Adipocyte (in vitro differentiated cells): ENCODE measurements at regions not wholly inside any gene's neighbourhood (a gene's known extent, or its start where the extent isn't known, plus 50 kb on each side); places are given as distances from the start of the nearest gene placed in this dataset.
A peak's percentile ranks its signal among the peaks of the same experiment; 100 is the strongest.

ENCODE experiments used
- DNase-seq: peaks from one replicate; pipeline ENCODE4 v3.0.0-alpha.2; 2015; ENCODE audit warnings: low read depth
- H3K27me3 ChIP-seq: replicated peaks from 2 replicates; pipeline ENCODE4 v1.7.0; 2013; ENCODE audit warnings: mild to moderate bottlenecking, low read length, moderate library complexity; ENCODE audit not compliant: control insufficient read depth, insufficient read depth
- H3K36me3 ChIP-seq: 2 replicates; pipeline ENCODE4 v1.7.0; 2013; ENCODE audit warnings: low read length, mild to moderate bottlenecking, moderate library complexity; ENCODE audit not compliant: control insufficient read depth, insufficient read depth, severe bottlenecking
- H3K4me1 ChIP-seq: 2 replicates; pipeline ENCODE4 v1.7.0; 2013; ENCODE audit warnings: mild to moderate bottlenecking, low read length, moderate library complexity; ENCODE audit not compliant: control insufficient read depth, insufficient read depth
- H3K4me3 ChIP-seq: 2 replicates; pipeline ENCODE4 v1.7.0; 2013; ENCODE audit warnings: mild to moderate bottlenecking, low read length, moderate library complexity
- H3K9ac ChIP-seq: 2 replicates; pipeline ENCODE4 v1.7.0; 2013; ENCODE audit warnings: mild to moderate bottlenecking, low read length, moderate library complexity
- H3K9me3 ChIP-seq: 2 replicates; pipeline ENCODE4 v1.7.0; 2013; ENCODE audit warnings: mild to moderate bottlenecking, low read length, moderate library complexity; ENCODE audit not compliant: control insufficient read depth

- Histone ChIP-seq H3K36me3 (no peaks in the 10 kb centered on the region), H3K4me1 (no peaks in the 10 kb centered on the region), H3K9me3 (no peaks in the 10 kb centered on the region), H3K9ac (no peak overlapping the region), H3K4me3 (no peak overlapping the region), H3K27me3 (no peaks in the 10 kb centered on the region)
- DNase-seq = no peak
Observed at GRCh38 chr4:179392787-179393186, 1950.5 kb upstream of the AGA start.

GRCh38 chr4:179398414-179398813 lies 1956.2 kb upstream of the AGA start:
- Histone ChIP-seq H3K27me3 (no peaks in the 10 kb centered on the region), H3K9me3 (no peaks in the 10 kb centered on the region), H3K4me3 (no peak overlapping the region), H3K9ac (no peak overlapping the region), H3K36me3 (no peaks in the 10 kb centered on the region), H3K4me1 (no peaks in the 10 kb centered on the region)
- no peak for DNase-seq

GRCh38 chr4:179399054-179399782 lies 1957.0 kb upstream of the AGA start:
- no peaks in the 10 kb centered on the region for H3K27me3 ChIP-seq
- no peaks in the 10 kb centered on the region for H3K4me1 ChIP-seq
- H3K9me3 ChIP-seq = no peaks in the 10 kb centered on the region
- H3K9ac ChIP-seq = no peak overlapping the region
- H3K36me3 ChIP-seq = no peaks in the 10 kb centered on the region
- DNase-seq = no peak
- H3K4me3 ChIP-seq = no peak overlapping the region

- no peak overlapping the region for H3K9ac ChIP-seq
- no peaks in the 10 kb centered on the region for H3K27me3 ChIP-seq
- H3K4me3 ChIP-seq = no peak overlapping the region
- H3K4me1 ChIP-seq = no peaks in the 10 kb centered on the region
- H3K9me3 ChIP-seq = peaks cover 3% of the 10 kb centered on the region
- peak; percentile 6 for DNase-seq
- no peaks in the 10 kb centered on the region for H3K36me3 ChIP-seq
Observed at GRCh38 chr4:179415037-179415846, 1973.0 kb upstream of the AGA start.

DNA sequence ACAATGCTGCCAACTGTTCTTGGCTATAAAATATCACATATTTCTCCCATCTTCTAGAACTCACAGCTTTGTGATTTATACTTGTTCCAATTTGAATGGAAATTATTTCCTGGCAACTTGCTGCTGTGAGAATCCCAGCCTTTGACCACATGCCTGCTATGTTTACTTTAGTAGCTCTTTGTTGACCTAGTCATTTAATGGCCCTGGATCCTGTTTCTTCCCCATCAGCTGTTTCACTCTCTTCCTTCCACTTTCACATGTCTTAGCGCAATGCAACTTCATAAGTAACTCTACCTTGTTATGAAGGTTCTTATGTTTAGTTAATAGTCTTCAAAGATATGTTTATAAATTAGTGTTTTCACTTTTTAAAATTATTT lies 1973.6 kb upstream of the AGA start:
- Histone ChIP-seq H3K9ac (no peak overlapping the region), H3K27me3 (no peaks in the 10 kb centered on the region), H3K4me3 (no peak overlapping the region), H3K36me3 (no peaks in the 10 kb centered on the region), H3K4me1 (no peaks in the 10 kb centered on the region), H3K9me3 (peaks cover 3% of the 10 kb centered on the region)
- DNase-seq = no peak

DNA sequence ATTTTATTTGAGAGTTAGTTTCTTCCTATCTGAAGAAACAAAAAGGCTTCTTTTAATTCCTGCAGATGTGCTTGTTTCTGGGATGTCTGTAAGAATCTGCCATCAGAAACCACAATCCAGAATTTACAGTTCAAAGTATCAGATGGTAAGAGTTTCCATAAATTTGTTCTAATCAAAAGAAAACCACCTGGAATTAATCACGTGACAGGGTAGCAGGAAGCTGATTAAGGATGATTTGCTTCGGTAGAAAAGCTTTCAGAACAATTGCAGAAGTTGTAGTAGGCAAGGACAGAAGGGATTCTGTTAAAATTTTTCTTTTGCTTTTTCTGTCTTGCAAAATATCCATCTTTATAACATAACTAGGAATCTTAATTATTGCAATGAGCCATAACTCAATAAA lies 1975.1 kb upstream of the AGA start:
- DNase-seq = no peak

GRCh38 chr4:179437962-179438361 lies 1995.7 kb upstream of the AGA start:
- H3K36me3 ChIP-seq = no peaks in the 10 kb centered on the region
- H3K9ac ChIP-seq = no peak overlapping the region
- no peaks in the 10 kb centered on the region for H3K4me1 ChIP-seq
- no peak overlapping the region for H3K4me3 ChIP-seq
- no peaks in the 10 kb centered on the region for H3K9me3 ChIP-seq
- no peak for DNase-seq
- H3K27me3 ChIP-seq = no peaks in the 10 kb centered on the region

More for the DNA sequence above, 1975.1 kb upstream of the AGA start:
- no peak overlapping the region for H3K9ac ChIP-seq
- no peaks in the 10 kb centered on the region for H3K36me3 ChIP-seq
- H3K9me3 ChIP-seq = peaks cover 3% of the 10 kb centered on the region
- no peak overlapping the region for H3K4me3 ChIP-seq
- no peaks in the 10 kb centered on the region for H3K4me1 ChIP-seq
- no peaks in the 10 kb centered on the region for H3K27me3 ChIP-seq

GRCh38 chr4:179441596-179441995 lies 1999.4 kb upstream of the AGA start:
- Histone ChIP-seq H3K36me3 (no peaks in the 10 kb centered on the region), H3K9ac (no peak overlapping the region), H3K27me3 (no peaks in the 10 kb centered on the region), H3K4me1 (no peaks in the 10 kb centered on the region), H3K4me3 (no peak overlapping the region), H3K9me3 (no peaks in the 10 kb centered on the region)
- DNase-seq = peak; percentile 3

- no peak for DNase-seq
- Histone ChIP-seq H3K27me3 (no peaks in the 10 kb centered on the region), H3K36me3 (no peaks in the 10 kb centered on the region), H3K9me3 (no peaks in the 10 kb centered on the region), H3K4me3 (no peak overlapping the region), H3K4me1 (no peaks in the 10 kb centered on the region), H3K9ac (no peak overlapping the region)
Observed at GRCh38 chr4:179447308-179447707, 2005.1 kb upstream of the AGA start.

DNA sequence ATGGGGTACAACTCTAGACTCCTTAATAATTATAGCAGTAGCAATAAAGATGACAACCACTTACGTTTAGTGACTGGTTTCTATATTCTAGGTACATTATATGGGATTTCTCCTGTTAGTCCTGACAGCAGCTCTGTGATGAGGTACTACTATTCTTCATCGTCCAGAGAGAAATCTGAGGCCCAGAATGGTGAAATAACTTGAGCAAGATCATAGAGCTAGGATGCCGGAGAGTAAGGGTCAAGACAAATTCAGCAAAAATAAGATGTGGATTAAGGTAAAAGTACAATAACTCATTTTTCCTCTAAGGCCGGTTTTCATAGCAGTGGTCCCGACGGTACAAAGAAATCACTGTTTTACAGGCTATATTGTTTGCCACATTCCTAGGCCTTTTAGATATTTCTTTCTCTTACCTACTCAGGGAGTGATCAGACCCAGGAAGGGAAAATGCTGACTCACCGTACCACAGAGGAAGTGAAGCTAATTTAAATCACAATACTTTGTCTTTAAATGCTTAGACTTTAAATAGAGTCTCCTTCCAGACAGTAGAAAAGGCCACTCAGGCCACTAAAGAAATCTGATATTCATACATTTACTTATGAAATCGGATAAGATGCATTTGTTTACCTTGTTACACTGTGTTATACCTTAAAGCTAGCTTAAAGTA lies 2023.0 kb upstream of the AGA start:
- H3K36me3 ChIP-seq = no peaks in the 10 kb centered on the region
- no peak overlapping the region for H3K4me3 ChIP-seq

DNA sequence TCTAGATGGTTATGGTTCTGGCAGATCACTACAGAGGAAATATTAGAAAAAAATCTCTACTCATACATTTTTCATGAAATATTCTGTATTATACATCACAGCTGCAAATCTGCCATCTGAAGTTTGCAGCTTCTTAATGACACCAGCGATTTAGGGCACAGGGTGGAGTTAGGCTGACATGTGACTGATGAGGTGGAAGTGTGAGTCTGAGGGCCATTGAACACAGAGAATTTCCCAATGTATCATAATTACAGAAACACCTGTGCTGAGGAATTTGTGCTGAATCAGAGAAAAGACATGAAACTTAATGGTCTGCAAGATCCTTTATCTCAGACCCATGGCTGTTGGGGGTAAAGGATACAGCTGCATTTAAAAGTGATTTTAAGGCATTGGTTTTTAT lies 2025.6 kb upstream of the AGA start:
- no peak for DNase-seq
- no peak overlapping the region for H3K9ac ChIP-seq
- no peaks in the 10 kb centered on the region for H3K27me3 ChIP-seq
- H3K36me3 ChIP-seq = no peaks in the 10 kb centered on the region
- no peak overlapping the region for H3K4me3 ChIP-seq
- H3K9me3 ChIP-seq = no peaks in the 10 kb centered on the region
- no peaks in the 10 kb centered on the region for H3K4me1 ChIP-seq

More for the DNA sequence above, 2023.0 kb upstream of the AGA start:
- H3K9ac ChIP-seq = no peak overlapping the region
- peak; percentile 19 for DNase-seq
- H3K9me3 ChIP-seq = no peaks in the 10 kb centered on the region
- no peaks in the 10 kb centered on the region for H3K4me1 ChIP-seq
- H3K27me3 ChIP-seq = no peaks in the 10 kb centered on the region
